8988T (cell line): ENCODE measurements at regions not wholly inside any gene's neighbourhood (a gene's known extent, or its start where the extent isn't known, plus 50 kb on each side); places are given as distances from the start of the nearest gene placed in this dataset.

Source experiments
- DNase-seq: peaks from one replicate; pipeline ENCODE4 v3.0.0; 2011

DNA sequence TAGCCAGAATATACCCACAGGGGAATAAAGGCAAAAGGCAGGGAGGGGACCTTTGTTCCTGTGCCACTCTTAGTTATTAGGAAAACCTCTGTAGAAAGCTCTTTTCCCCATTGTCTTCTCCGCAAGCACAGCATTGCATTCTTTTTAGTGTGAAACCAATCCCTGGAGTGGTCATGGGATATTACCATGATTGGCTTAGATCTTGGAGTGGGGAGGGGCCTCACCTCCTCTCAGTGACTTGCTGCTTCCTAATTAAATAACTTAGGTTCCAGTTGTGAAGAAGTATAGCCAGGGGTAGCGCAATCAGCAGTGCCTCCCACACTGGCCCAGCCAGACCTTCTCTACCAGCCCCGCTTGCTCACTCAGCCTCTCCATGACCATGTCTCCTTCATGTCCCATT lies 49.9 kb upstream of the AFF3 start:
- DNase-seq, result no peak
